DMS 273 treated with DMSO at 0.1 percent for 48 hours (cell line): ENCODE measurements at regions not wholly inside any gene's neighbourhood (a gene's known extent, or its start where the extent isn't known, plus 50 kb on each side); places are given as distances from the start of the nearest gene placed in this dataset.
"Not testable (repeated sequence)": the region's sequence is repeated elsewhere in the genome, so short reads cannot be mapped to it uniquely, and the experiment has no call there.

ENCODE experiments used
- DNase-seq: peaks from one replicate; lab custom pipeline; 2025; lab: John Stamatoyannopoulos, UW

- DNase-seq, result no peak
Measured at GRCh38 chr12:124384299-124384894, 89.5 kb downstream of the RFLNA start.

DNA sequence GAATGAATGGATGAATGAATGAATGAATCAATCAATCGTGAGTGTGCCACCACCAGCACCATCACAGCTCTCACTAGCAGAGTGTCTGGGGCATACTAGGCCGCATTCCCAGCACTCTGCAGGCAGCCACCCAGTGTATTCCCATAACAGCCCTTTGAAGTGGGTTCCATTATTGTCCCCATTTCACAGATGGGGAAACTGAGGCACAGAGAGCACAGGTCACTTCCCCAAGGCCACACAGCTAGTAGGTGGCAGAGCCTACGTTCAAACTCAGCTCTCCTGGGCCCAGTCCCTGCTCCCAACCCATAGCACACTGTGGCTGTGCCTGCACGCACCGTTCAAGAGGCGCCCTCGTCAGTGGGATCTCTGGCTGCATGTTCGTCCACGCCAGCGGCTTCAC, 88.1 kb downstream of the RFLNA start:
- DNase-seq, result no peak

DNA sequence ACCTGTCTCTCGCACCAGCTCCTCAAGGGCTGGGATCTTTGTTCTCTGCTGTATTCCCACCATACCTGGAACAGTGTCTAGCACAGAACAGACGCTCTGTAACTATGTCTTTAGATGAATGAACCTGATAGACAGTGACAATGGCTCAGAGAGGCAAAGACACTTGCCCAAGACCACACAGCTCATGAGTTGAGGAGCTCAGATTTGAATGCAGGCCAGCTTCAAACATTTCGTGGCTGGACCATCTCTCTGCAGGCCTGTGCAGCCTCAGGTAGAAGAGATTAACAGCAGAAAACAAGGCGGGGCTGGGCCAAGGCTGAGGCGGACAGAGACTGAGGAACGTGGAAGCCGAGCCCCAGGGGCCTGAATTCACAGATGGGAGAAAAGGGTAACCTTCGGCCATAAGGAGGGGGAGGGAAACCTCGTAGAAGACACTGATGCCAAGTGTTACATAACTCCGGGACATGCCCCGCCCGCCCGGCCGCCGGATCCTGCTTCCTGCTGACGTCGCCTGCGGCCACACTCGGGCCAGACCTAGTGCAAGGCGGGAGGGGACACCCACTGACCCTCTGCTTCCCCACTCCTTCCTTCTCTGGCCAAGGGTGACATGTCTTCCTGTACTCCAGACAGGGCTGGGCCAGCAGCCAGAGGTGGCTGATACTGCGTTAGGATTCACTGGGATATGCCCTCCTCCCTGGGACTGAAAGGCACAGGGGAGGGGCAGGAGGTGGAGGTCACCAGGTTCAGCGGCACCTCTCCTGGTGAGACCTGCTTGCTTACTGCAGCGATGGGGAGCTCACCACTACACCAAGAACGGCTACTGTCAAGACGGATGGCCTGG, 86.8 kb downstream of the RFLNA start:
- DNase-seq, result no peak

GRCh38 chr12:124380796-124381455, 86.0 kb downstream of the RFLNA start:
- DNase-seq, result no peak

- no peak for DNase-seq
Measured at GRCh38 chr12:124379938-124380754, 85.3 kb downstream of the RFLNA start.

DNA sequence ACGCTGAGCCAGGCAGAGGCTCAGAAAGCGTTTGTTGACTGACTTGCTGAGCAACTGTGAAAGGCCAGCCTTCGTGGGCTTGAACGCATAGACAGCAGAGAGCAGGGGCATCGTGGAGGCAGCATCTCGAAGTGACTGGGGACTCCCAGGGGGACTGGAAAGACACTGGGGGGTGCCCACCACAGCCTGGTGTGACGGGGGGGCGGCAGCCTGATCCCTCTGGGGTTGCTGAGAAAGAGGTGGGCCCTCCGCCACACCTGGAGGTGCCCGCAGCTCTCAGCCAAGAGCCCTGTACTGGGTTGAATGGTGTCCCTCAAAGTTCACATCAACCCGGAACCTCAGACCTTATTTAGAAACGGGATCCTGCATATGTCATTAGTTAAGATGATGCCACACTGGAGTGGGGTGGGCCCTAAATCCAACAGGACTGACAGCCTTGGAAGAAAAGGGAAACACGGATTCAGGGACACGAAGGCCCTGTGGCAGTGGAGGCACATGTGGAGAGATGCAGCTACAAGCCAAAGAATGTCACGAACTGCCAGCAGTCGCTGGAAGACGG, 84.6 kb downstream of the RFLNA start:
- no peak for DNase-seq

- DNase-seq, result no peak
Measured at GRCh38 chr12:124378926-124379325, 84.0 kb downstream of the RFLNA start.

DNA sequence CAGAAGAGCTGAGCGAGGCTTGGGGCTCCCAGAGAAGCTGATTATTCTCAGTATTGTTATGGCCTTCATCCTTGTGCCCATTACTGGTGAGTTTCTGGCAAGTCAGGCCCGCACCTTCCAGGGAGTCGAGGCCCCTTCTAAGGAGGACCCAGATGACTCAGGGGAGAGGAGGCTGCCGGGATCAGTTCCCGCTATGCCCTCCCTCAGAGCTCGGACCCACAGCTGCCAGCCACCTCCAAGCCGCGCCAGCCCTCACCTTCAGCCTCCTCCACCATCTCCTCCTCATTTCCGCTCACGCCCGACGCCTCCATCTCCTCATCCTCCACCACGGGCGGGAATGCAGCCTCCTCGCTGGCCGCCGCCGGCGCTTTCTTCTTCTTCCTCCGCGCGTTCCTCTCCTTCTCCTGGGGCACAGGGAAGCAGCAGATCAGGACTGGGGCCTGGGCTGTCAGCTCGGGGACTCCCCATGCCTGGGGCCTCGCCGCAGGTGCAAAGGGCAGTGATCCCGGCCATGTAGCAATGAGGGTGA, 83.2 kb downstream of the RFLNA start:
- no peak for DNase-seq

GRCh38 chr12:124376435-124376834, 81.5 kb downstream of the RFLNA start:
- DNase-seq, result no peak

DNA sequence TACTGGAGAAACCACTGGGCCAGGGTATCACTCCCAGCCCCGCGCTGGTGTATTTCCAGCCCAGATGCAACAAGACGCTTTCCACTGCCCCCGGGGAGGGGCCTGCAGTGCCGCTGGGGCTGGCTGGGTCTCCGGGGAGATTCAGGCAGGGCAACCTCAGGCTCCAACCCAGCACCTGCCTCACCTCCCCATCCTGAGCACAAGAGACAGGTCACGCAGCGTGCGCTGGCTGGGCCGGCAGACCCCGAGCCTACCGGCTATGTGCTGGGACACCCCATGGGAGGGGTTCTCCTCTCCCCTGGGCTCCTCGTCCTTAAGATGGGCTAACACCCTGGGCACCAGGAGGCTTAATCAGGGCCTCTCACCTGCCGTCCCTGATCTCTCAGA, 80.9 kb downstream of the RFLNA start:
- no peak for DNase-seq

DNA sequence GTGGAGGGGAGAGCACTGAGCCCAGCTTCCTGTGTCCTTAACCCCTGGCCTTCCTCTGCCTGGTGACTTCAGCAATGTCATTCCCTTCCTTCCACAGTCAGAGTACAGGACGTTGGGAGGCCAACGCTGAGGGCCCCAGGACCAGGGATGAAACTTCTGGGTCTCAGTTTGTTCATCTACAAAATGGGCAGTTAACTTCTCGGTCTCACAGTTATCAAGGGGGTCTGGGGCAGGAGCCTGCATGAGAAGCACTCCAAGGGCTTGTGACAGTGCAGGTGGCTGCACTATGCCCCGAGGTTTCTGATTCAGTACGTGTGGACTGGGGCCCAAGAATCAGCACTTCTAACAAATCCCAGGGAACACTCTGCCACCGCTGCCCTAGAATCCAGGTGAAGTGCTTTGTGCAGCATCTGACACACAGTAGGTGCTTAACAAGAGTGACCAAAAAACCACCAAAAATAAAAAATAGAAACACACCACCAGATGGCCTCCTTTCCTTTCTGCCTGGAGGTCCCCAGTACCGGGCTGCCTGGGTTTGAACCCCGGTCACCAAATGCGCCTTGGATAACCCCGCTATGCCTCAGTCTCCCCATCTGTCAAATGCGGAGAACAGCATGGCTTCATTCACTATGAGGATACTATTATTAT, 80.4 kb downstream of the RFLNA start:
- DNase-seq, result no peak

DNA sequence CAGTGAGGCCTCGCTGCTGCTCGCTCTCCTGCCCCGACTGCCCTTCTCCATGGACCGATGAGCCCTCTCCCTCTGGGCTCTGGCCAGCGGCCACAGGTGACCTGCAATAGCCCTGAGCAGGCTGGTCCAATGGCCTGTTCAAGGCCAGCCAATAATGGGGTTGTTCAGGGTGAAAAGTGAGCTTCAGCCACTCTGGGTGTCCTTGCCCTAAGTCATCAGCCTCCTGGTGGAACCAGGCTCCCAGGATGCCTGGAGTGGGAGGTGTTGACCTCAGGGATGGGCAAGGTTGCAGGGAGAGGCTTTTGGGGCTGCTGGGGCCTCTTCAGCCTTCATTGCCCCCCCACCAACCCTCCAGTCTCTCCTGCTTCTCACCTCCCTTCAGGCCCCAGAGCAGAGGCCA, 79.7 kb downstream of the RFLNA start:
- no peak for DNase-seq

GRCh38 chr12:124374147-124374546, 79.3 kb downstream of the RFLNA start:
- no peak for DNase-seq

GRCh38 chr12:124373701-124374100, 78.8 kb downstream of the RFLNA start:
- DNase-seq, result not testable (repeated sequence)

GRCh38 chr12:124372831-124373230, 77.9 kb downstream of the RFLNA start:
- no peak for DNase-seq

DNA sequence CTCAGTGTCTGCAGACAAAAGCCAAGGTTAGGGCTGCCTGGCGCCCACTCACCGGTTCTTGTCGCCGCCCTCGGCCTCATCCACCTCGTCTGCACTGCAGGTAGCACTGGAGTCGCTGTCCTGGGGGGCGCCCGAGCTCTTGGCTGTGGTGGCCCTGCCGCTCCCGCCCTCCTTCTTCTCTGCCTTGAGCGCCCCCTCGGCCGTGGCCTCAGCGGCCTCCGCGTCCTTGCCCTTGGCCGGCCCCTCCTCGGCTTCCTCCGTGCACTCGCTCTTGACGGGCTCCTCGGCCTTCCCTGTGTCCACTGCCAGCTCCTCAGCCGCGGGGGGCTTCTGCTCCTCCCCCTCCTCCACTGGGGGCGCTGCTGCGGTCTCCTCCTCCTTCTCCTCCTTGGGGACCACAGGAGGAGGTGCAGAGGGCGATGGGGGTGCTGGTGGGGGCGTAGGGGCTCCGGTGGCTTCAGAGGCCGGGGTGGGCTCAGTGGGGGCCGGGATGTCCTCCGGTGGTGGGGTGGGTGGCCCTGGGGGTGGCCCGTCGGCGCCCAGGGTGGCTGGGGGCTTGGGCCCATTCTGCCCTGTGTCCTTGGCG, 77.2 kb downstream of the RFLNA start:
- DNase-seq, result no peak

DNA sequence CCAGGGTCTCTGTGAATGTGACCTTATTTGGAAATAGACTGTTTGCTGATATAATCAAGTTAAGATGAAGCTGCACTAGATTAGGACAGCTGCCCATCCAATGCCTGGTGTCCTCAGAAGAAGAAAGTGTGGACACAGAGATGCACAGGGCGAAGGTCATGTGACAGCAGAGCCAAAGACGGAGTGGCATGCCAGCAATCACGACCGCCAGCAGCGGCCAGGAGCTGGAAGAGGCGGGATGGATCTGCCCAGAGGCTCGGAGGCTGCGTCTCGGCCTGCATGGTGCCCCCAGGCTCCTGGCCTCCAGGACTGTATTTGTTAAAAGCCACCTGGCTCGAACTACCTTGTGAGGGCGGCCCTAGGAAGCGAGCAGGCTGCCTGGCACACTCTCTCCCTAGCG, 76.5 kb downstream of the RFLNA start:
- DNase-seq, result no peak

GRCh38 chr12:124370851-124371250, 76.0 kb downstream of the RFLNA start:
- DNase-seq, result no peak

DNA sequence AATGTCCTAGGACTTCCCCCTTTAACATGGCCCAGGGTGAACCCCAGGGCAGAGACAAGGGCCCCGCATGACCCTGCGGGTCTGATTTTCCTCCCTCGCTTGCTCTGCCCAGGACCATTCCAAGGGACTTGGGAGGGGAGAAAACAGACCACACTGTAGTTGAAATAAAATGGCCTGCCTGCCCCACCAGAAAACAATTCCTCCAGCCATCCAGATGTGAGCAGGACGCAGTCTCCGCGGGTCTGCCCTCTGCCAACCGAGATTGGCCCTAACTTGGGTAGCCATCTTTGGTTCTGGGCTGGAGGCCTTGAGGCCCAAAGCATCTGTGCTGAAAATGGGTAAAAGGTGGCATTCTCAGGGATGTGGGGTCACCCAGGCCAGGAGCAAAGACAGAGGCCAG, 75.5 kb downstream of the RFLNA start:
- no peak for DNase-seq

DNA sequence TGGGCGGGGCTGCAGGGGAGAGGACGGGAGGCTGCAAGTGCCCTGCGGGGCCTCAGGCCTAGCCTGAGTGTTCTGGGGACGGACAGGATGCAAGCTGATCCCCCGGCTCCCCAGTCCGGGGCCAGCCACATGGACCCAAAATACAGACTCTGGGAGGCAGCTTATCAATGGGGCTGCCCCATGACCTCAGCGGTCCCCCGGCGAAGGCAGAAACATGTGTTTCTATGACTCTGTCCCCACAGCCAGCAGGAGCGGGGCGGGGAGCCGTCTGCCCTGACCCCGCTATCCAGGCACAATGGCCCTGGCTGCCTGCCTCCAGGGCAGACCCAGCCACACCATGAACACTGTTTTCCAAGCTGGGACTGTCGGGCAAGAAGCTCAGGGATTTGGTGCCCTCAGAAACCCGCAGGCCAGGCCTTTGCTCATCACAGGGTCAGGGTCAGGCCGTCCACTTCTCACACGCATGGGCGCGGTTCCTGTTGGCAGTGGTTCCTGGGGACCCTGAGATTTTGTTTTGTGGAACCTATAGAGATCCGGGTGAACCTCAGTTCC, 75.0 kb downstream of the RFLNA start:
- DNase-seq, result no peak
